Astrocyte of the spinal cord (primary cell): ENCODE measurements at regions not wholly inside any gene's neighbourhood (a gene's known extent, or its start where the extent isn't known, plus 50 kb on each side); places are given as distances from the start of the nearest gene placed in this dataset.

ENCODE experiments used
- DNase-seq: peaks from one replicate; pipeline ENCODE4 v3.0.0; 2011; ENCODE audit warnings: low read depth, low spot score
- H3K4me3 ChIP-seq: 2 replicates; pipeline ENCODE4 v1.5.1; 2011; ENCODE audit warnings: low read depth, mild to moderate bottlenecking, low read length, moderate library complexity
- in situ Hi-C: cut with HindIII; loops from 2 replicates; pipeline ENCODE4 v1.10.0; 2017; ENCODE audit warnings: low sequenced_read_pairs
- TF ChIP-seq, protein P1 (sequence below): IDR thresholded peaks from 2 replicates; pipeline ENCODE4 v1.5.1; 2012; ENCODE audit warnings: low read depth, mild to moderate bottlenecking, low read length, inconsistent platforms

DNA sequence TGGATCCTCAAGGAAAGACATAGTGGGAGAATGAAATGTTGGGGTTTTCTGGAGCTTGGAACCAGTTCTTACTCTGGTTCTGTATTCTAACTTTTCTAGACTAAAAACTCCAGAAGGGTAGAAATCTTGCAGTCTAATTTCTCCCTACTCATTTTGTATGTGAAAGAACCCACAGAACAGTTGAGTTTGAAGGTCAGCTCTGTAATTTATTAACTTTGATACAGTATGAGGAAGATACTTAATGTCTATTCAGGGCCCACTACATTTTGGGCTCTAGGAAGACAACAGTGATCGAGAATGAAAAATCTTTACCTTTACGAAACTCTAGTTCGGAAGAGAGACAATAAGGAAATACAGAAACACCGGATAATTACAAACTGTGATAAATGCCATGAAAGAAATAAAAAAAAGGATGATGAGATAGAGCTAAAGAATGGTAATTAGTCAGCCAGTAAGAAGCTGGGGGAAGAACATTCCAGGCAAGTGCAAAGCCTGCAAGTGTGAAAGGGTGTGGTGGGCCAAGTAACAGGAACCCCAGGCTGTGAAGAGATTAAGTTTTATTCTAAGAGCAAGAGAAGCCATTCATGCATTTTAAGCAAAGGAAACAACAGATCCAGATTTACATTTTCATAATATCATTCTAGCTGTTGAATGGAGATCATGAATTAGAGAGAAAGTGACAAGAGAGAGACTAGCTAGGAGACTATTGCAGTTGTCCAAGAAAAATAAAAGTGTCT lies 159.9 kb upstream of the HMCN1 start:
- in situ Hi-C loops = no loop called here
- H3K4me3 ChIP-seq = no peak overlapping the region
- TF ChIP-seq, protein P1, sequence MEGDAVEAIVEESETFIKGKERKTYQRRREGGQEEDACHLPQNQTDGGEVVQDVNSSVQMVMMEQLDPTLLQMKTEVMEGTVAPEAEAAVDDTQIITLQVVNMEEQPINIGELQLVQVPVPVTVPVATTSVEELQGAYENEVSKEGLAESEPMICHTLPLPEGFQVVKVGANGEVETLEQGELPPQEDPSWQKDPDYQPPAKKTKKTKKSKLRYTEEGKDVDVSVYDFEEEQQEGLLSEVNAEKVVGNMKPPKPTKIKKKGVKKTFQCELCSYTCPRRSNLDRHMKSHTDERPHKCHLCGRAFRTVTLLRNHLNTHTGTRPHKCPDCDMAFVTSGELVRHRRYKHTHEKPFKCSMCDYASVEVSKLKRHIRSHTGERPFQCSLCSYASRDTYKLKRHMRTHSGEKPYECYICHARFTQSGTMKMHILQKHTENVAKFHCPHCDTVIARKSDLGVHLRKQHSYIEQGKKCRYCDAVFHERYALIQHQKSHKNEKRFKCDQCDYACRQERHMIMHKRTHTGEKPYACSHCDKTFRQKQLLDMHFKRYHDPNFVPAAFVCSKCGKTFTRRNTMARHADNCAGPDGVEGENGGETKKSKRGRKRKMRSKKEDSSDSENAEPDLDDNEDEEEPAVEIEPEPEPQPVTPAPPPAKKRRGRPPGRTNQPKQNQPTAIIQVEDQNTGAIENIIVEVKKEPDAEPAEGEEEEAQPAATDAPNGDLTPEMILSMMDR = no peak

DNA sequence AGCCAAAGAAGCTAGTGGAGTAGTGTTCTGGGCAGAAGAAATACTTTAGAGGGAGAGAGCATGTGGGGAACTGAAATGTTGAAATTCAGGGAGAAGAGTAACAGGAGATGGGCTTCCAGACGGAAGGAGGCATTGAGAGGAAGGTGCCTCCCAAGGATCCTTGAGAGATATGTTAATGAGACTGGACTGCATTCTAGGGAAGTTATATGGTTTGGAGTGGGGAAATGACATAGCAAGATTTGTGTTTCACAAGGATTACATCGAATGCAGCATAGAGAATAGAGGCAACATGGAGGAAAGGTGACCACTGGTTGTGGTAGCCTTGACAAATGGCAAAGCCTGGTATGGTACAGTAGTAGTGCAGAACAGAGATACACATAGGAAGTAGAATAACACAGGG lies 160.5 kb upstream of the HMCN1 start:
- no peak for DNase-seq
- TF ChIP-seq, protein P1 = no peak
- no peak overlapping the region for H3K4me3 ChIP-seq
- in situ Hi-C loops = no loop called here

More for the DNA sequence above, 159.9 kb upstream of the HMCN1 start:
- DNase-seq = no peak

DNA sequence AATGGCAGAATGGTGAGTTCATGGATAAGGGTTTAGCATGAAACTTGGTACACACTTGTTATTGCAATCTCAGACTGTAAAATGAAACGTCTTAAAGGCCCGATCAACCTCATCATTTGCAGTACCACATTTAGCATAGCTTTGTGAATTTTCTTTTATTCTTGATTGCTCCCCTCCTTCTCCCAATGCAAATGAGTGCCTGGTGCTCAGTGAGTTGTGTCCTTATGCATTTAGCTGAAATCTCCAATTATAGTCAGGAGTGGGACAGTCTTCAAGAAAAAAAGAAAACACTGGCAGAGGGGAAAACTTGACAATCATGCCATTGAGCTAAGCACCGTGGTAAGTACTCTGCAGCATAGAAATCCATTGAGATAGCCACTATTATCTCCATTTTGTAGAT lies 161.0 kb upstream of the HMCN1 start:
- DNase-seq = no peak
- no peak overlapping the region for H3K4me3 ChIP-seq
- TF ChIP-seq, protein P1 = no peak
- in situ Hi-C loops = no loop called here

DNA sequence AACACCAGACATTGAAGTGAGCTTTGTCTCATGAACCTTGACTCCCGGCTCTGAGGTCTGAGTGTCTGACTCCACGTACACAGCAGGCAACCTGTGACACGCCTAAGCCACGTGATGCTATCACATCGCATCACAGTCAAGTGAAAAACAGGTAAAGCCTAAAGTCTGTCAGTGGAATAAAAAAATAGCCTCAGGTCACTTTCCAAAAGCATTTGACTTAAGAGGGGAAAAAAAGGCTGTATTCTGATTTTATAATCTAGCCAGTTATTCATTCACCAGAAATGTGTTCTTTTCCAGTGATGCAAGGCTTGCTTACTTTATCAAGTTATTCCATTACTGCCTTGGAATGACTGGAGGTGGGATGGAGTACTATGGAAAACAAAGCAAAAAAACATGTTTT lies 163.2 kb upstream of the HMCN1 start:
- in situ Hi-C loops = no loop called here
- no peak for DNase-seq
- no peak overlapping the region for H3K4me3 ChIP-seq
- TF ChIP-seq, protein P1 = no peak

DNA sequence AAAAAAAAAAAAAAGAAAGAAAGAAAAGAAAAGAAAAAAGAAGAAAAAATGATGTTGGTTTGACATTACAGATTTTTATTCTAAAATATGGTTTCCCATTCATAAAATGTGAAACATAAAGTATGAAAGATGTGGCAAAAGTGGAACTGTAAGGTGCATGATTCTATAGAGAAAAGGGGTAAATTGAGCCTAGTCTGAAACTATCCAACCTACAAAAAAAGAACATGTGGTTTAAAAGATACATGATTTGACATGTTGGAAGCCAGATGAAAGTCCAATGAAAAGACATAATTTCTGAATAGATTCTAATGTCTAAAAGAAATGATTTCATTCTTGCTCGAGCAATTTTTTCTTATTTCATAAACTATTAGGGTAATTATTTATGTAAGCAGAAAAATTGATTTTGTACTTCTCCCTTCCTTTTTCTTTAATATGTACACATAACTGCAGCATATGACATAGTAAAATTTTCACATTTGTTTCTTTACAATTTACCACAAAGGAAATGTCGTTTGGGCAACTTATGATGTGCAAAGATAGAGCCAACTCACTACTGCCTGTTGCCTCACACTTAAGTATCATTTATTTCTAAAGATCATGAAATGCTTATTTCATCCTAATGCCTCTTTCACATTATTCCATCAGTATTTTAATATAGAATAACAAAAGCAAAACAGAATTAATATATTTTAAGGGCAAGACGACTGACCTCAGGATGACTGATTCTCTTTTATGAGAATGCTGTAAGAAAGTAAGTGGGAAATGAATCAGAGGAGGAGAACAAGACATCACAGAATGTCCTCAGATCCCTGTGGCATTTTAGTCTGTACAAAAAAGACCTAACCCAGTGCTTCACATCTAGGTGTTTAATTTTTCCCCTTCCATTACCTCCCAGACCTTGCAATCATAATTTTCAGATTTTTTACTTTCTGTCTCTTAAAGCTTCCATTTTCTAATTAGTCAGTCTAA lies 165.8 kb upstream of the HMCN1 start:
- no peak overlapping the region for H3K4me3 ChIP-seq
- TF ChIP-seq, protein P1 = no peak
- peak; percentile 5 for DNase-seq
- in situ Hi-C loops = no loop called here

DNA sequence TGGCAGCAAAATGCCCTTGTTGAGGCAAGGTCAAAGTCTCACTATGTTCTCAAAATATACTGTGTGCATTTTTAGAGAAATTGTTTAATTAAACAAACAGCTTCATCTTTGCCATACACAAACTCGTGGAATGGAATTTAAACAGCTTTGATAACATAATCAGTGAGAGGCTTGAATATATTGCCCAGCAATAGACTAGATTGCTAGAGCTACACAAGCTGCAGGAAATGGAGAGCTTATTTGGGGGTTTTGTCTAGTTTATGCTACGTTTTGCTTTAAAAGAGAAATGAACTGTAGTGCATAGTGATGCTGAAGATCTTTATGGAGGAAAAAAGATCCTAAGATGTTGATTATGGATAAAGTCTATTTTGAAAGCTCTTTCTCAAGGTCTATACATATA lies 166.8 kb upstream of the HMCN1 start:
- no peak overlapping the region for H3K4me3 ChIP-seq
- in situ Hi-C loops = no loop called here
- TF ChIP-seq, protein P1 = no peak
- DNase-seq = no peak
